Ammon's horn (tissue), 1 donor: ENCODE measurements at regions not wholly inside any gene's neighbourhood (a gene's known extent, or its start where the extent isn't known, plus 50 kb on each side); places are given as distances from the start of the nearest gene placed in this dataset.
A peak's percentile ranks its signal among the peaks of the same experiment; 100 is the strongest.
"Not testable (repeated sequence)": the region's sequence is repeated elsewhere in the genome, so short reads cannot be mapped to it uniquely, and the experiment has no call there.

ENCODE experiments used
- DNase-seq: peaks from one replicate; pipeline ENCODE4 v3.0.0-alpha.2; 2016; ENCODE audit warnings: low spot score

GRCh38 chr4:164212134-164212533, 541.8 kb upstream of the SMIM31 start:
- DNase-seq, result no peak

GRCh38 chr4:164212714-164213113, 541.2 kb upstream of the SMIM31 start:
- no peak for DNase-seq

DNA sequence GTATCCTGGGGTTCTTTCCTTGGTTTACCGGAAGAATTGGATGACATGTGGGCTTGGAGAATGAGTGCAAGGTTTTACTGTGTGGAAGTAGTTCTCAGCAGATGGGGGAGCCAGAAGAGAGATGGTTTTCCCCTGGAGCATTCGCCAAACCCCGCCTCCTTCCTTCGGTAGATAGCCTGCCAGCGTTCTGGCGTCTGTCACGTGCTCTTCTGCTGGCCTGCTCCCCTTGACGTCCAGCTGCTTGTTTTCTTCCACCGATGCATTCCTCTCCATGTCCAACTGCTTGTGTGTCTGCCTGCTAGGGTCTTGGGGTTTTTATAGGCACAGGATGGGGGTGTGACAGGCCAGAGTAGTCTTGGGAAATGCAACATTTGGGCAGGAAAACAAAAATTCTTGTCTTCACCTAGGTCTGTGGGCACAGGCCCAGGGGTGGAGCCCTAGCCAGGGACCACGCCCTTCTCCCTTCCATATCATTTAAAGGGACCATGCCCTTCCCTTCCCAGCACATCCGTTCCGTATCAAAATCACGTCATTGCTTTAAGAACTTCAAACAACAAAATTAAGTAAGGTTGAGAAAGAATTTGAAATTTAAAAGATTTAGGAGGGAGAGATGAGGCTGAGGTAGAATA, 538.7 kb upstream of the SMIM31 start:
- DNase-seq, result no peak

GRCh38 chr4:164221631-164222030, 532.3 kb upstream of the SMIM31 start:
- DNase-seq, result no peak

GRCh38 chr4:164224871-164225270, 529.1 kb upstream of the SMIM31 start:
- DNase-seq, result no peak

GRCh38 chr4:164229255-164229654, 524.7 kb upstream of the SMIM31 start:
- DNase-seq, result peak; percentile 8

DNA sequence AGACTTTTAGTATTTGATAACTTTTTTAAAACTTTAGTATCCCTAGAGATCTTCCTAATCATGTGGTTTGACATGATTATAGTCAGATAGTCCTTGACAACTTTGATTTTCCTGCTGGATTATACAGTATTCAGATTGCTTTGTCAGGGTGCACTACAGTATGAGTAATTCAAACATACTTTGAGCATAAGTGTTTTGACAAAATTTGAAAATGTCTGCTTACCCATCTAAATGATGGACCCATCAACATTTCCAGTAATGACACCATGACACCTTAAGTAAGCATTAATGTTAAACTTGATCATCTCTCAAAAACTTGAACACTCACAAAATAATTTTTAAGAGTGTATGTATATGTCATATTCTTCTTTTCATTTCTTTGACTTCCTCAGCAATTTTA, 514.5 kb upstream of the SMIM31 start:
- no peak for DNase-seq

DNA sequence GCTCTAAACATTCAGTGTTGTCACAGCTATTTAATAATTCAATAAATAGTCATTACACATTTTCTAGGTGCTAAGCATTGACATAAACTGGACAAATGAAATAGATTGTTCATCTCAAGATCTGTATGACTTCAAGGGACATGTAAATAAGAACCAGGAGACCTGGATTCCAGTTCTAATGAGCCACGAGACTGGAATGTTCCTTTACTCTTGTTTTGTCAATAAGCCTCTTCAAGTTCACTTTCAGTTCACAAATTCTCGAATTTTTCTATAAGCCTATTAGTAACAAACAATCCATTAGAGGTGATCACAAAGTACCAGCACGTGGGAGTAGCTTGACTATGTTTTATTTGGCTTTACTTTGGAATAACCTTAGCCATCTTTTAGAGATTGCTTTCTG, 514.0 kb upstream of the SMIM31 start:
- no peak for DNase-seq

- no peak for DNase-seq
Observed at GRCh38 chr4:164251257-164251656, 502.7 kb upstream of the SMIM31 start.

GRCh38 chr4:164252286-164252685, 501.6 kb upstream of the SMIM31 start:
- peak; percentile 88 for DNase-seq

DNA sequence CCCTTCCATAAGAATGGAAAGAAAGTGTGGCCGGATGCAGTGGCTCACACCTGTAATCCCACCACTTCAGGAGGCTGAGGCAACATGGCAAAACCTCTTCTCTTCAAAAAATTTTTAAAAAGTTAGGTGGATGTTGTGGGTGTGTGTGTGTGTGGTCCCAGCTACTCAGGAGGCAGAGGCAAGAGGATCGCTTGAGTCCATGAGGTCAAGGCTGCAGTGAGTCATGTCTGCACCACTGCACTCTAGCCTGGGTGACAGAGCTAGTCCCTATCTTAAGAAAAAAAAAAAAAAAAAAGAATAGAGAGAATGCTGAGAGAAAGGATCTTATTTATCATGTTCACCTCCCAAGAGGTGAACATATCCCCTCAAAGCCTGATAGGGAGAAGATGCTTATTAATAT, 492.1 kb upstream of the SMIM31 start:
- no peak for DNase-seq

DNA sequence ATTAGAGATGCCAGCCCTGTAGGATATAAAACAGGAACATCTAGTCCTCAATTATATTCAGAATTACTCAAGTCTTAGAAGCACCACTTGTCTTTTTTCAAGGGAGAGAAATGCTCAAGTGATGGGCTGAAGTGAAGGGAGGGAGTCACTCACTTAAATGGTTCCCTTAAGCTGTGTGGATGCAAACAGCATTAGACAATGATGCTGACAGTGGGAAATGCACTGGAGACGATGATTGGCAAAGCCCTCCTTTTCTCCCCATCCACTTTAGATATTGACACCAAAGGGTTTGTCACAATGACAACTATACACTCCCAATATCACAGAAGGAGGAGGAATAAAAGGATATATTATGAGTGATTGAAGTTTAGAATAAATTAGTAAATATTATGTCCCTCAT, 491.4 kb upstream of the SMIM31 start:
- DNase-seq, result not testable (repeated sequence)

- DNase-seq, result not testable (repeated sequence)
Observed at GRCh38 chr4:164277414-164277813, 476.5 kb upstream of the SMIM31 start.

DNA sequence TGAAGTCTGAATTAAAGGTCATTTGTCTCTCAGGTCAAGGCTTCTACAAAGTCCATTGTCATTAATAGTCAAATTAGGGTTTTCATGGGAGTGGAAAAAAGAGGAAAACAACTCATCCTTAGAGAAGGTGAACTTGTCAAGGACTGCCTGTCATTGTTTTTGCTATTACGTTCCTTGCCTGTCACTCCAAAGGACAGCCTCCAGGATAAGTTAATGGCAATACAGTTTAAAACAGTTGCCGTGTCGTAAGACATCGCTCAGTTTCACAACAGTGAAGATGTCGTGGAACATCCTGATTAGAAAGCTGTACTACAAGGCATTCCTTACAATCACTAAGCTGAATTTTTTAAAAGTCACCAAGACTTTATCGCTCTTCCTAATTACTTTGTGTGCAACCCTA, 466.8 kb upstream of the SMIM31 start:
- no peak for DNase-seq

DNA sequence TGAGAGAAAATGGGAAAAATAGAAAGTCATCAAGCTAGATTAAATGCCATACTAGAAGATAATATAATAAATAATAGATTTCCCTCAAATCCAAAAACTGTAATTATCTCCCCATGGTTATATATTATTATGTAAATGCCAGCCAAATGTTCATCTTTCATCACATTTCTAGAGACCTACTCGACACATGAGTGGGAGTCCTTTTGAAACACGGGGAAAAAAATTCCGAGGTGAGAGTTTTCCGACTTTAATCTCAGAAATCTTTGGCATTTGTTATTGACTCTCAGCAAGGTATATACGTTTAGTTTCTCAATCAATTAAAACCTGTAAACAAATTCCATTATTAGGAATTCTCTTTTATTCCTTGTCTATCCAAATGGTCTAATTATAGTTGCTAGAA, 465.4 kb upstream of the SMIM31 start:
- no peak for DNase-seq

- no peak for DNase-seq
Observed at GRCh38 chr4:164293203-164293602, 460.7 kb upstream of the SMIM31 start.

GRCh38 chr4:164293743-164294142, 460.2 kb upstream of the SMIM31 start:
- no peak for DNase-seq

DNA sequence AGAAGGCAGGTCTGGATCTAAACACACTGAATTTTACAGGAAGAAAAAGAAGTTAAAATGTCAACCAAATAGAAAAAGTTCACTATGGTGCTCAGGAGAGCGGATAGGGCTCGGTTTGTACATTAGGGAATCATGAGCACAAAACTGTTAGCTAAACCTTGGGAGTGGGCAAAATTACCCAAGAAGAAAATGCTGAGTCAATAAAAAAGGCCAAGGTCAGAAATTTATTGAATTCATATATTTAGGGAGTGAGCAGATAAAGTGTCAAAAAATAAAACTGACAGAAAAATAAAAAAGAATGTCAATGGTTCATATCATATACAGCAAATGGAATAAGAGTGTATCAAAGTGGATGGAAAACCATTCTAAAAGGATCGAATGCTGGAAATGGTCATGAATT, 452.5 kb upstream of the SMIM31 start:
- DNase-seq, result no peak

DNA sequence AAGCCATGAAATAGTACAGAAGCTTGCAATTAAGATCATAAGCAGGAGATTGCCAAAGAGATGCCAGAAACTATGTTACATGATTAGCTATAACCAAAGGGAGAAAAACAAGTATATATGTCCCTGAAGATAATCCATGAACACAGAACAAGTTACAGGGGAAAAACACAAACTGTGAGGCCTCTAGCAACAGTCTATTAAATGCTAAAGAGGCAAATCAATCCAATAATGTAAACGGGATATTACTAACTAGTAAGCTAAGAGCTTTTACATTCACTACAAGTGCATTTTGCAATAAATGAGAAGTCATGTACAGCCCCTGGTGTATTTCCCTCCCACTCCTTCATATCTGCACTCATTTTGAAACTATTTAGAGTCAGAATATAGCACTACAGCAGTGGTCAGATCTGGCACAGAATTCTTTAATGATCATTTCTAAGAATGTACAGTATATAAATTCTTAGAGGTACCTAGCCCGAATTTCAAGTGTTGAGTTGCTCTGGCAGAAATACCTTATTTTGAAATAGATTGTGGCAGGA, 449.8 kb upstream of the SMIM31 start:
- no peak for DNase-seq

- DNase-seq, result no peak
Observed at GRCh38 chr4:164304861-164305260, 449.1 kb upstream of the SMIM31 start.

DNA sequence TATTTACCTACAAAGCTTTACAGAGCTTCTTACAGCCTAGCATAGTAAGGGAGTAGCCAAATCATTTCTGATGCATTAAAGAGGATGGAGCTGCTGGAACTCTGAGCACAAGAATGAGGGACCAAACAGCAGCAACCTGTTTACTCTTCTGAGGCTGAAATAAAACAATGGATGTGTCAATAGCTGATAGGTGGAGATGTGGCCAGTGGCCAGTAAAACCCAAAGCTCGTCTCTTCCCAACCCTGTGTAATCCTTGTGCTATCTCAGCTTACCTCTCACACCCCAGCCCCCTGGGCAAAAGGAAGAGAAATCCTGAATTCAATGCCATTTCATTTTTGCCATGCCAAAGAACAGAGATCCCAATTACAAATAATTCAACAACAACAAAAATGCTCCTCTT, 446.7 kb upstream of the SMIM31 start:
- DNase-seq, result no peak

DNA sequence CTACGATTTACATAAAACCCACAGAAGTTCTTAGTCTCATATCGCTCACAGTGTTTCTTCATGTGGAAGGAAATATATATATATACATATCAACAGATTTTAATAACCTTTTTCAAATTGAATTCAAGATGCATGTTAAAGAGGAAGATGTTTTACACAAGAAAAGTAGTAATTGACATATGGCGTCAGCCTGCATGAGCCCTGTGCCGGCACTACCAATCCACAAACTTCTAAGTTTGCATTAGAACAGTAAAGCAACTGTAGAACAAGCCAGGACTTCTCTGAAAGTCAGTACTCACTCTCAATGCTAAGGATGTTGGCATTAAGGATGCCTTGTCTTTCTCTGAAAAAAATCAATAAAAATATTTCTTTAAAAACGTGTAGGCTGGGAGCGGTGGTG, 441.3 kb upstream of the SMIM31 start:
- no peak for DNase-seq

DNA sequence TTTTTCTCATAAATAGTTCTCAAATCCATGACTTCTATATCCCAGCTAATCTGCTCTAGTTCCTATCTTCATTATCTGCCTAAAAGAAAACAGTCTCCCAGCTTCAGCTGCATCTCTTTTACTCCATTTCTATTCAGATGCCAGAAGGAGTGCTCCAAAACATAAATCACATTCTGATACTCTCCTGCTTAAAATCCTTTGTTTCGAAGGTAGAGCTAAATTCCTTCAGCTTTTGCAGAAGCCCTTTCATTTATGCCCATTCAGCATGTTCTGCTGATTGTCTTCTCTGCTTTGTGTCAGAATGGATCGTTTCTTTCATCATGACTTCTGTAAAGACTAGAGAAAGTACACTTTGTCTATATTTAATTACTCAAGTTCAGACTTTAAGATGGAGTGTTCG, 440.1 kb upstream of the SMIM31 start:
- no peak for DNase-seq

DNA sequence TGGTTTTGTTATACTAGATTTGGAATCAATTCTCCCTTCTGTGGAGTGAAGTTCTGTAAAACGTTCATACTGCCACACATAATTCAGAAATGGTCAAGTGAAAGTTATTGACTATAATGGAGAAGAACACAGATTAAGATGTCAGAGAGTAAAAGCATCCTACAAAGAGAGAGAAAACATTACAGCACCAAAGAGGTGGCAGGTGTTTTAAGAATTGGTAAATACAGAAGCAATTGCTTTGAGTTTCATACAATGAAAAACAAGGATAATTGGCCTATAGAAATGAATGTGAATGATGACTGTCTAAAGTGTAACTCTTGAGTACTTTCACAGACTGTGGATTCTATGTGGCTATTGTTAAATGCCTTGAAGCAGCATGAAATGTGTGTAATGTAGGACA, 435.6 kb upstream of the SMIM31 start:
- DNase-seq, result no peak
